Suppressor macrophage treated with lipopolysaccharide for 1 hour (primary cell): ENCODE measurements at regions not wholly inside any gene's neighbourhood (a gene's known extent, or its start where the extent isn't known, plus 50 kb on each side); places are given as distances from the start of the nearest gene placed in this dataset.

Experiments
- DNase-seq, 3 donors: peaks; one replicate each; pipeline ENCODE4 v3.0.0-alpha.2; 2020 to 2022

DNA sequence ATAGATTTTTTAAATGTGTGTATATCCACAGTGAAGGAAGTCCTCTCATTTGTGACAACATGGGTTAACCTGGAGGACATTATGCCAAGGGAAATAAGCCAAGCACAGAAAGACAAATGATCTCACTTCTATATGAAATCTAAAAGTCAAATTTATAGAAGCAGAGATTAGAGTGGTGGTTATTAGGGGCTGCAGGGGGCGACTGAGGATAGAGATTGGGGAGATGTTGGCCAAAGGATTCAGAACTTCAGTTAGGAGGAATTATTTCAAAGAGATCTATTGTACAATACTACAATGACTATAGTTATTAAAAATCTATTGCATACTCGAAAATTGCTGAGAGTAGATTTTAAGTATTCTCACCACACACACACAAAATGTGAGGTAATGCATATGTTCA lies 252.4 kb upstream of the SLC39A10 start:
- DNase-seq = peak in 1 of 3 donors; percentile 10

- no peak for DNase-seq
Observed at GRCh38 chr2:195396479-195396878, 260.5 kb upstream of the SLC39A10 start.

DNA sequence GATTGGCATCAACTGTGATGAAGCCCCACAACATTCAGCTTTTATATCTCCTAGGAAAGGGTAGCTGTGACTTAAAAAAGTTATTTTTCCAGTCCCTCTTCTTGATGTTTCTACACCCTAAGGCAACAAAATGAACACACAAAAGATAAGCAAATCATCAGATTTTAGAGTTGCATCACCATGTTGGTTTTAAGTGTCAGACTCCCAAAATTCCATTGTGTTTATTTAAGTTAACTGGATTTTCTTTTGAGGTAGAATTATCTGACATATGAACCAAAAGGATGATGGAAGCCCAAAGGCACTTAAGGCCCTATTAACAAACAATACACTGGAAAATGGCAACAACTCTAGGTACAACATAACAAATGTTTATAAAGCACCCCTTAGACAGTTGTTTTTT lies 261.7 kb upstream of the SLC39A10 start:
- DNase-seq = no peak

DNA sequence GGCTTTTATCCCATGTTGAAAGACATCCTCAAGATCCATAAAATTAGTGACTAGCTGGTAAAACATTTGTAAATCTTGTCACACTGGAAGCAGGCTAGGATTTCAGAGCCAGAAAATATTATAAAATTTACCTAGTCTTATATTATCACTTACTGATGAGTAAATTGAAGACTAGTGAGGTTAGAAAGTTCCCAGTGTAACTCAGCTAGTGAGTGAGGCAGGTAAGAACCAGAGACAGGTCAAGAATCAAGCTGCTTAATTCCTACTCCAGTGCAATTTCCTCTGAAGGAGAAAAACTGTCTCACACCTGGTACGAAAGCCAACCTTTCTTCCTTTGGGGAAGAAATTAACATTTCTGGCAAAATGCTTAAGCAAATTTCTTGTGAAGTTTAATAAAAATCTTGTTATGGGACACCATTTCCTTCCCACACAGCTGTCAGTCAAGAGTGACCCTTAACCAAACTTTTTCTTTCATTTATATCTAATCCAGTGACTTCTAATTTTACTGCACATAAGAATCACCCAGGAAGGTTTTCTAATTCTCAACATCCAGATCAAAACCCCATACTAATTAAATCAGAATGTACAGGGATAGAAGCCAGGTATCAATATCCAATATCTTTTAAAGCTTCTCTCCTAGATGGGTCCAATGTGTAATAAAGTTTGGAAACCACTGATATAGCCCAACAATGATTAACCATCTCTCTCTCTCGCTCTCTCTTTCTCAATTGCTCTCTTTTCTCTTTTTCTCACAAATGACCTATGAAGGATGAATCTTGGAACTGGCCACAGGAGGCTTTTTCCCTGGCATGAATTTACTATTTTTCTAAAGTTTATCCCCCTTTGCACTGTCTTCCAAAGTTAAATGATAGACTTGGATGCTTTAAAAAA lies 264.3 kb upstream of the SLC39A10 start:
- no peak for DNase-seq

GRCh38 chr2:195390686-195391321 lies 266.2 kb upstream of the SLC39A10 start:
- no peak for DNase-seq

DNA sequence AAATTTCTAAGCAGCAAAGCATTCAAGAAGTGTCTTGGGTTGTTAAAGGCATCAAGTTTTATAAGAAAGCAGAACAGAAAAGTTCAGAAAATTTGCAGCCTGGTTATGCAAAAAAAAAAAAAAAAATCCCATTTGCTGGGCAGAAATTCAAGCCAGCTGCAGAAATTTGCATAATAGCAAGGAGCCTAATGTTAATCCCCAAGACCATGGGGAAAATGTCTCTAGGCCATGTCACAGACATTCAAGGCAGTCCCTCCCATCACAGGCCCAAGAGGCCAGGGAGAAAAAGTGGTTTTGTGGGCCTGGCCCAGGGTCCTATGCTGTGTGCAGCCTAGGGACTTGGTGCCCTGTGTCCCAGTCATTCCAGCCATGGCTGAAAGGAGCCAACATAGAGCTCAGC lies 269.0 kb upstream of the SLC39A10 start:
- no peak for DNase-seq

DNA sequence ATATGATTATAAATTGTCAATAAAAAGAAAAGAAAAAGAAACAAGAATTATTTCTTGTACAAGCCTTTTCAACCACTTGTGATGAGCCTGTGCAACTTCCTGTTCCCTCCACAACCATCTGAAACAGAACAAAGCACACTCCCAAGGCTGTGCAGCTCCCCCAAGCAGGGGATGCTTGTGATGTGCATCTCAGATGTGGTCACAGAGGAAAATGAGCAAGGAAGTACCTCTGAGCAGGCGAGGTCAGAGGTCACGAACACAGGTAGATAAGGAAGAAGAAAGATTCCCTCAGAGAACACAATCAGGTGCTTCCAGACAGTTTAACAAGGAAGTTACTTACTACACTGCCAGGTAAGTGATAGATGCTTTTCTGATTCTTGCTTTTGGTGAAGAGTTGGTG lies 274.8 kb upstream of the SLC39A10 start:
- DNase-seq = no peak

- DNase-seq = no peak
Observed at GRCh38 chr2:195370167-195370943, 286.7 kb upstream of the SLC39A10 start.

- DNase-seq = no peak
Observed at GRCh38 chr2:195369218-195369587, 287.8 kb upstream of the SLC39A10 start.

GRCh38 chr2:195368249-195369217 lies 288.5 kb upstream of the SLC39A10 start:
- no peak for DNase-seq

GRCh38 chr2:195367809-195368208 lies 289.2 kb upstream of the SLC39A10 start:
- DNase-seq = no peak

DNA sequence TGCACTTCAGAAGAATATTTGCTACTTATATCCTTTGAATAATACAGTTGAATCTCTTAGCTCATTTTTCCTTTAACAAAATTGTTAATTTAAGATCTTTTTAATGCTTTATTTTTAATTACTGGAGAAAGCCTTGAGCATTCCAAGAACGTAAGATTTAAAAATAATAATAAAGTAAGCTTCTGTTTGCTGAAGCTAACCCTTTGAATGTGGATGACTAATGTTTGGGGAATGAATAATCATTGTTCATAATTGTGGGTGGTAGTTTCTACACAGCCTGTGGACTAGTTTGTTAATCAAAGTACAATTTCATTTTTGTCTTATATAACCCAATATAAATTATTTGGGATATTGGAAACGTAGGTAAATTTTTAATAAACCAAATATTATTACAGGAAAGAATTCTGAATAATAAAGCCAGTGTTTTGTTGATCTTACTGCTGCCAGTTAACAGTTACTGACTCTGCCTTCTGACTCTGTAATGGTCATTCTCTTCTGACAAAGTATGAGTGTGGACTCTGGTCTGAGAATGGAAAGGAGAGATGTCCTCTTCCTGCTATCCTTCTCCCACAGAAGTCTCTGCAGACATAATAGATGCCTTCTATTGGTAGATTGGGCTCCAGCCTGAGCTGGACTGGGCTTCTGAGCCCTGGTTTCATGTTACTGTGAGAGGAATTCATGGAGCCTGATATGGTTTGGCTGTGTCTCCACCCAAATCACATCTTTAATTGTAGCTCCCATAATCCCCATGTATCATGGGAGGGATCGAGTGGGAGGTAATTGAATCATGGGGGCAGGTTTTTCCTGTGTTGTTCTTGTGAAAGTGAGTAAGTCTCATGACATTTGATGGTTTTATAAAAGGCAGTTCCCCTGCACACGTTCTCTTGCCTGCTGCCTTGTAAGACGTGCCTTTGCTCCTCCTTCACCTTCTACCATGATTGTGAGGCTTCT lies 292.7 kb upstream of the SLC39A10 start:
- peak in 2 of 3 donors; percentile 23 to 33 for DNase-seq

GRCh38 chr2:195363496-195363895 lies 293.5 kb upstream of the SLC39A10 start:
- no peak for DNase-seq

DNA sequence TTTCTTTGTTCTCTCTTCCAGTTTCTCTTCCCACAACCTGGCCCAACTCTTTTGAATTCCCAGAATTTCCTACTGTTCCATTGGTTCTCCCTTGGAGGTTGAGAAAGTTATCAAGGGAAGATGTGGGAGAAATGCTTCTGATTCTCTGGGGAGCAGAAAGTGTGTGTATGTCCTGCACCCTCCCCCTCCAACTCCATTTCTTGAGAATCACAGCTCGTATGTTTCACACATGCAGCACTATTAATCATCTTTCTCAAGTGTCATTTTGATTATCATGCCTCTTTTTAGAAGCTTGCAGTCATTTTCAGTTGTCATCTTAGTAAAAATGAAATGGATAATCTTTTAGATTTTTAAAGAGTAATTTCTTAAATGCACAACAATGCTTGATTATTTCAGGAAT lies 296.8 kb upstream of the SLC39A10 start:
- DNase-seq = no peak

DNA sequence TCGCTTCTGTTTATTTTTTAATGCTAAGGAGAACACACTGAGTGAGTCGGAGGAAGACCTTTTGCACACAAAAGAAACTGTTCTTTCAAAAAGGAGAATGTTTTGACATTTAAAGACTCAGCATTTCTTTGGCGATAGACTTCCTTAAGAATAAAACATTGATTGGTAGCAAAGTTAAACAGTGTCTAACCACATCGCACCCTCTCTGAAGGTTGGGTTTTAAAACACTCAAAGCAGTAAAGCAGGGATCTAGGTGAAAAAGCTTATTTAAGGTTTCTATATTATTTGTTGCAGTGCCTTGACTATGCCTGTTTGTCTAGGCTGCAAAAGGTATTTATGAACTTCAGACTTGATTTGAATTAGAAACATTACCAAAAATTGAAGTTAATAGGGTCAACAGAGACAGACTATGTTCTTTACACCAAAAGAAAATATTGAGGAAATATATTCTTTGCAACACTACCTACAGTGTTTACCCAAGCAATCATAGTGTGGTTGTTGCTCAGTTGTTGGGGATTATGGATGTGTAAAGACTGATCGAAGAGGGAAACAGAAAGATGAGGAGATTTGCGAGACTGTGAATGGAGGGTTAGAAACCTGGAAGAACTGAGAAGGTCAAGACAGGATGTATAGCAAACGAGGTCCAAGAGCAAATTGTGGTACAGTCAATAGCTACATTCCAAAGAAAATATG lies 297.8 kb upstream of the SLC39A10 start:
- DNase-seq = no peak

- DNase-seq = no peak
Observed at GRCh38 chr2:195356920-195357440, 300.0 kb upstream of the SLC39A10 start.

GRCh38 chr2:195356026-195356425 lies 301.0 kb upstream of the SLC39A10 start:
- no peak for DNase-seq

DNA sequence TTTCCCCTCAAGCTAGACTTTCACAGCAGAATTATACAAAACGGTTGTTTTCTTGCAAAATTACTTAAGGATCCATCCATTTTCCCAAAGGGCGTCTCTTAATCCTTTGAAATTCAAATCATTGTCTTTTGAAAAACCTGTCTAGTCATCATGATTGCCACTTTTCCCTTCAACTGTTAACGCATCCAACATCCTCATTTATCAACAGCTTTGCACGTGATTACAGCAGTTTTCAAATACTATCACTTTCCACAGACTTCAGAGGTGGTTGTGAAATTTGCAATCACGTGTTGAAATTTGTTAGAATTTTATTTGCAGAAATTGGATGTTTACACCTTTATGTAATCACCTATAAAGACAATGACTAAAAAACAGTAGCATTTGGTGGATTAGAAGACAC lies 304.4 kb upstream of the SLC39A10 start:
- peak; percentile 3 to 37 (median 17) for DNase-seq

GRCh38 chr2:195343942-195344530 lies 313.0 kb upstream of the SLC39A10 start:
- no peak for DNase-seq

- DNase-seq = no peak
Observed at GRCh38 chr2:195343540-195343939, 313.5 kb upstream of the SLC39A10 start.
